ENCODE measurements at regions not wholly inside any gene's neighbourhood (a gene's known extent, or its start where the extent isn't known, plus 50 kb on each side); places are given as distances from the start of the nearest gene placed in this dataset.

DNA sequence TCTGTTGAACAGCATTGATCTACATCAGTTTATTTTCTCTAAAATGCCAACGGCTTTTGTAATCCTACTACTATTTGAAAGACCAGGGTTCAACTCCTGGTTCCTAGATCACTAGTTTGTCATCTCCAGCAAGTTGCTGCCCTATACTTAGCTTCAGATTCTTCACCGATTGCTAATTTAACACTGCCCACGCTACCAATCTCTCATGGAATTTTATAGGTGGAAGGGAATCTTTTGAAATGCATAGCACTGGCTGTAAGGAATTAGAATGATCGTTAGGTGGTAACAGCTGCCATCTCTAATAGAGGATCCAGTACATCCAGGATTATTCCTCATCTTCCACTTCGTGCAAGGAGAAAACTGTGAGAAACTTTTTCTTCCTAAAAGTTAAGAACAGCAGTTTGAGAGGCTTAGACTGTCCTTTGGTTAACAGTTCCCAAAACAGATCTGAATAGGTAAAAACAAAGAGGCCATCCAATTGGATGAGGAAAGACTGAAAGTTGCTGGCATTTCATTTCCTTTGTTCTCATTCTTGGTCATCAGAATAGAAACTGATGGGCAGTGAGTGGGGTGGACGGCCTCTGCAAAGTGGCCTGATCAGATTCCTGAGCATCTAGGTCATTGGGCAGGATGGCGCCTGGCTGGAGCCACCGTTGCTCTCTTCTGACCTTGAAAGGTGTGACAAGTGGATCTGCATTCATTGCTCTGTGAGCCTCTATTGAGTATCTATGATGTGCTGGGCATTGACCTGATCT lies 236.3 kb upstream of the SORL1-AS1 start:
- WGBS, 4 donors: 77 to 81% (median 80%) methylated on average over 8 of the region's 8 CpGs
- peaks cover 0 to 8% (median 0%) of the 10 kb centered on the region in 12 donors for H3K4me1 ChIP-seq
- TF ChIP-seq, protein P1, sequence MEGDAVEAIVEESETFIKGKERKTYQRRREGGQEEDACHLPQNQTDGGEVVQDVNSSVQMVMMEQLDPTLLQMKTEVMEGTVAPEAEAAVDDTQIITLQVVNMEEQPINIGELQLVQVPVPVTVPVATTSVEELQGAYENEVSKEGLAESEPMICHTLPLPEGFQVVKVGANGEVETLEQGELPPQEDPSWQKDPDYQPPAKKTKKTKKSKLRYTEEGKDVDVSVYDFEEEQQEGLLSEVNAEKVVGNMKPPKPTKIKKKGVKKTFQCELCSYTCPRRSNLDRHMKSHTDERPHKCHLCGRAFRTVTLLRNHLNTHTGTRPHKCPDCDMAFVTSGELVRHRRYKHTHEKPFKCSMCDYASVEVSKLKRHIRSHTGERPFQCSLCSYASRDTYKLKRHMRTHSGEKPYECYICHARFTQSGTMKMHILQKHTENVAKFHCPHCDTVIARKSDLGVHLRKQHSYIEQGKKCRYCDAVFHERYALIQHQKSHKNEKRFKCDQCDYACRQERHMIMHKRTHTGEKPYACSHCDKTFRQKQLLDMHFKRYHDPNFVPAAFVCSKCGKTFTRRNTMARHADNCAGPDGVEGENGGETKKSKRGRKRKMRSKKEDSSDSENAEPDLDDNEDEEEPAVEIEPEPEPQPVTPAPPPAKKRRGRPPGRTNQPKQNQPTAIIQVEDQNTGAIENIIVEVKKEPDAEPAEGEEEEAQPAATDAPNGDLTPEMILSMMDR (IDR thresholded peaks at IDR 0.05): no peak
- no peak for TF ChIP-seq POLR2A (IDR thresholded peaks at IDR 0.05)
- no peaks in the 10 kb centered on the region for H3K36me3 ChIP-seq
- no peaks in the 10 kb centered on the region for H3K9me3 ChIP-seq
- DNase-seq (no peak), ATAC-seq (no peak)
- H3K27ac ChIP-seq: no peak overlapping the region
- intact Hi-C loops (cut with DNase I): no loop called here
- H3K4me3 ChIP-seq: no peak overlapping the region
- no peaks in the 10 kb centered on the region for H3K27me3 ChIP-seq

DNA sequence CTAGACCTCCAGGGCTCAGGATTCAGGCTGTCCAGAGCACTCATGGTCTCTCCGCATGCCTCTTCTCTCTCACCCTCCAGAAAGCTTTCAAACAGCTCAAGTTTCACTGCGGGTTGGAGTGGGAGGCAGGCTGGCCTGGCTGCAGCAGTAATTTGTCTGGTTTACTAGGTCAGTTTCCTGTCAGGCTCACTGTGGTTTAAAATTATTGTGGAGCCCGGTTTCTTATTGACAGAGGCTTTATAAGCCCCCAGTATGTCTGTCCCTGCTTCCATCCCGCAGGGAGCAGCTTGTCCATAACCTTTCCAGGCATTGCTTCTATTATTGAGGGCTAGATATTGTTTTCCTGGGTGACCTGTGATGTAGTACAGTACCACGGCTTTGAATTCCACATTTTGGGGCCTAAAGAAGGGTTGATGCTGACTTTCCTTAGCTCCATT lies 235.3 kb upstream of the SORL1-AS1 start:
- H3K27me3 ChIP-seq: no peaks in the 10 kb centered on the region
- no peaks in the 10 kb centered on the region for H3K9me3 ChIP-seq
- 30 to 44% (median 42%) methylated on average over 5 of the region's 5 CpGs for WGBS, 4 donors
- peaks cover 0 to 8% (median 0%) of the 10 kb centered on the region in 12 donors for H3K4me1 ChIP-seq
- TF ChIP-seq, protein P1 (IDR thresholded peaks at IDR 0.05): no peak
- TF ChIP-seq POLR2A (IDR thresholded peaks at IDR 0.05): no peak
- intact Hi-C loops (cut with DNase I): no loop called here
- DNase-seq: peak in 2 of 5 donors; percentile 15 to 31
- no peak overlapping the region for H3K4me3 ChIP-seq
- H3K27ac ChIP-seq: peak overlapping the region in 2 of 12 donors; percentile 11 to 44
- H3K36me3 ChIP-seq: no peaks in the 10 kb centered on the region
- ATAC-seq: peak in 3 of 4 donors; percentile 34 to 77 (median 52)

DNA sequence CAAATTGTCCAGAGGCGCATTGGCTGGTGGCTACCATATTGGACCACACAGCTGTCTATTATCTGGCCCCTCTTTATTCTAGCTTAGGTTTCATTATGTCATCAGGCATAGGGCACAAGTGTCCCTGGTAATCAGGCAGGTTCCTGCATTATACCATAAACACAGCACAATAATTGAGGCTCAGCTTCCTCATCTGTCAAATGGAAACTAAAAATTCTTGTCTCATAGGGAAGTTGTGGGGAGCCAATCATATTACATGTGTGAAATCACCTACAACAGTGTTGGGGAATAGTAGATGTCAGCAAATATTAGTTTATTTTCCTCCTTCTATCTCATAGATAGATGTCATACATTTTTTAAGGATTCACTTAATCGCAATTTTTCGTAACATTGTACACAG lies 231.0 kb upstream of the SORL1-AS1 start:
- H3K27me3 ChIP-seq: no peaks in the 10 kb centered on the region
- H3K27ac ChIP-seq: no peak overlapping the region
- TF ChIP-seq POLR2A (IDR thresholded peaks at IDR 0.05): no peak
- TF ChIP-seq, protein P1 (IDR thresholded peaks at IDR 0.05): no peak
- DNase-seq: no peak
- ATAC-seq: no peak
- H3K4me3 ChIP-seq: no peak overlapping the region
- 96 to 99% (median 98%) methylated on average over 3 of the region's 3 CpGs for WGBS, 4 donors
- peaks cover 0 to 8% (median 0%) of the 10 kb centered on the region in 12 donors for H3K4me1 ChIP-seq
- H3K9me3 ChIP-seq: peaks cover 0 to 4% (median 0%) of the 10 kb centered on the region in 12 donors
- H3K36me3 ChIP-seq: no peaks in the 10 kb centered on the region
- intact Hi-C loops (cut with DNase I): no loop called here
